ENCODE measurements at regions not wholly inside any gene's neighbourhood (a gene's known extent, or its start where the extent isn't known, plus 50 kb on each side); places are given as distances from the start of the nearest gene placed in this dataset.

- DNase-seq (ENCODE audit: low read depth): no peak
Observed at GRCh38 chr16:86320237-86320595, 190.1 kb upstream of the FOXF1 start.

- no peak for DNase-seq (ENCODE audit: low read depth)
Observed at GRCh38 chr16:86321491-86321890, 188.8 kb upstream of the FOXF1 start.

GRCh38 chr16:86322283-86322682, 188.0 kb upstream of the FOXF1 start:
- DNase-seq (ENCODE audit: low read depth): no peak

GRCh38 chr16:86322806-86323205, 187.5 kb upstream of the FOXF1 start:
- no peak for DNase-seq (ENCODE audit: low read depth)

GRCh38 chr16:86324320-86324719, 186.0 kb upstream of the FOXF1 start:
- DNase-seq (ENCODE audit: low read depth): no peak

GRCh38 chr16:86325360-86325759, 185.0 kb upstream of the FOXF1 start:
- no peak for DNase-seq (ENCODE audit: low read depth)

GRCh38 chr16:86325895-86326294, 184.4 kb upstream of the FOXF1 start:
- no peak for DNase-seq (ENCODE audit: low read depth)

GRCh38 chr16:86327321-86327720, 183.0 kb upstream of the FOXF1 start:
- DNase-seq (ENCODE audit: low read depth): no peak

- no peak for DNase-seq (ENCODE audit: low read depth)
Observed at GRCh38 chr16:86330906-86331305, 179.4 kb upstream of the FOXF1 start.

GRCh38 chr16:86334079-86334635, 176.2 kb upstream of the FOXF1 start:
- no peak for DNase-seq (ENCODE audit: low read depth)

GRCh38 chr16:86335266-86336172, 174.8 kb upstream of the FOXF1 start:
- DNase-seq (ENCODE audit: low read depth): no peak

GRCh38 chr16:86337138-86337537, 173.2 kb upstream of the FOXF1 start:
- DNase-seq (ENCODE audit: low read depth): no peak

GRCh38 chr16:86337581-86338402, 172.5 kb upstream of the FOXF1 start:
- no peak for DNase-seq (ENCODE audit: low read depth)

GRCh38 chr16:86338403-86339115, 171.8 kb upstream of the FOXF1 start:
- no peak for DNase-seq (ENCODE audit: low read depth)

GRCh38 chr16:86342161-86342834, 168.0 kb upstream of the FOXF1 start:
- DNase-seq (ENCODE audit: low read depth): no peak

- DNase-seq (ENCODE audit: low read depth): no peak
Observed at GRCh38 chr16:86343027-86343795, 167.1 kb upstream of the FOXF1 start.

- DNase-seq (ENCODE audit: low read depth): no peak
Observed at GRCh38 chr16:86343796-86344585, 166.3 kb upstream of the FOXF1 start.

- no peak for DNase-seq (ENCODE audit: low read depth)
Observed at GRCh38 chr16:86344586-86344871, 165.8 kb upstream of the FOXF1 start.

GRCh38 chr16:86344881-86345280, 165.4 kb upstream of the FOXF1 start:
- no peak for DNase-seq (ENCODE audit: low read depth)

GRCh38 chr16:86345516-86345915, 164.8 kb upstream of the FOXF1 start:
- DNase-seq (ENCODE audit: low read depth): no peak
